CD4-positive, alpha-beta T cell treated with Interleukin-4 for 1 hour (primary cell): ENCODE measurements at regions not wholly inside any gene's neighbourhood (a gene's known extent, or its start where the extent isn't known, plus 50 kb on each side); places are given as distances from the start of the nearest gene placed in this dataset.

Source experiments
- DNase-seq, 2 donors: peaks; one replicate each; pipeline ENCODE4 v3.0.0-alpha.2; 2020 to 2022

DNA sequence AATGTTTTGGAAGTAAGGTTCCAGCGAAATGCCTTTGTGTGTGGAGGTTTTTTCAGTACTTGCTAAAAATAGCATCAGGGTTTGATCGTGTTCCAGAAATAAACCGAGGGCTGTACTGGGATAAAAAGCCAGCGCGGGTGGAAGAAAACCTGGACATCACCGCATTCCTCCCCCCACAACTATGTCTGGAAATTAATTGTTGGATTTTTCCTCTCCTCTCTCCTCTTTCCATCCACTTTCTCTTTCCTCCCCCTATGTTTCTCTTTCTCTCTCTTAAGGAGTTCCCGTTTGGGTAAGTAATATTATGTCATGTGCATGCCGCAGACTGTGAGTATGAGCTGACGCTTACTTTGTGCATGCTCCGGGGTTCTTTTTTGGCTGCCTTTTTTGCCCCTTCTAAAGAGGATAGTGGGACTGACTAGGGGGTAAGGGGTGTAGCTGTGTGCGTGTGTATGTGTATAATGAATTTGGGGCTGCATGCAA is 104.2 kb upstream of the HSD17B12 start:
- no peak for DNase-seq

DNA sequence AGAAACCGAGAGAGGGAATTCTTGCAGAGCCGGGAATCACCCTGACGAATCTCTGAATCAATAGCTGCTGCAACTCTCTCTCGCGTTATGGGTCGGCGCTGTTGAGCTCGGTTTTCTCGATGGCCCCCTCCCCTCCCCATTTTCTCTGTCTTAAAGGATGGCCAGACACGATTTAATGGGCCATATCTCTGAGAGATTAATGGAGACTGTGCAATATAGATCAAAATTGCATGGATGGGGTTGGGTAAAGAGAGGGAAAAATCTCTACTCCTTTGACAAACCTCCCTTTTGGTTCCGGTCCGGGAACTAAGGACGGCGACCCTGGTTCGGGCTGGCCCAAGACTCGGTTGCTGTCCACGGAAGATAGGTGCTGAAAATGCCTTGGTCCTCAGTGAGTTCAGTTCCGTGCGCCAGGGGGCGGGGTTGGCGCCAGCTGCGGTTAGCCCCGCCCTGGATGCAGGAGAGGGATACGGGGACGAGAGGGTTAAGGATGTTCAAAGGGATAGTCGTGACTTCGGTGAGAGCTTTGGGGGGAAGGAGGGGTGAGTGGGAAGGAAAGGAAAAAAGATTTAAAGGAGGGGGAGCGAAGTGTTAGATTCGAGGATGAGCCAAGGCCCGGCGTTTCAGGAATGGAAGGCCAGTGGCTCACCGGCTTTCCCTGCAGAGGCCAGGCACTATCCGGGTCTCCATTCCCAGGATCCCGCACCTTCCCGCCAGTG is 103.6 kb upstream of the HSD17B12 start:
- DNase-seq = peak in 1 of 2 donors; percentile 9

GRCh38 chr11:43577566-43578264 is 102.8 kb upstream of the HSD17B12 start:
- DNase-seq = no peak

DNA sequence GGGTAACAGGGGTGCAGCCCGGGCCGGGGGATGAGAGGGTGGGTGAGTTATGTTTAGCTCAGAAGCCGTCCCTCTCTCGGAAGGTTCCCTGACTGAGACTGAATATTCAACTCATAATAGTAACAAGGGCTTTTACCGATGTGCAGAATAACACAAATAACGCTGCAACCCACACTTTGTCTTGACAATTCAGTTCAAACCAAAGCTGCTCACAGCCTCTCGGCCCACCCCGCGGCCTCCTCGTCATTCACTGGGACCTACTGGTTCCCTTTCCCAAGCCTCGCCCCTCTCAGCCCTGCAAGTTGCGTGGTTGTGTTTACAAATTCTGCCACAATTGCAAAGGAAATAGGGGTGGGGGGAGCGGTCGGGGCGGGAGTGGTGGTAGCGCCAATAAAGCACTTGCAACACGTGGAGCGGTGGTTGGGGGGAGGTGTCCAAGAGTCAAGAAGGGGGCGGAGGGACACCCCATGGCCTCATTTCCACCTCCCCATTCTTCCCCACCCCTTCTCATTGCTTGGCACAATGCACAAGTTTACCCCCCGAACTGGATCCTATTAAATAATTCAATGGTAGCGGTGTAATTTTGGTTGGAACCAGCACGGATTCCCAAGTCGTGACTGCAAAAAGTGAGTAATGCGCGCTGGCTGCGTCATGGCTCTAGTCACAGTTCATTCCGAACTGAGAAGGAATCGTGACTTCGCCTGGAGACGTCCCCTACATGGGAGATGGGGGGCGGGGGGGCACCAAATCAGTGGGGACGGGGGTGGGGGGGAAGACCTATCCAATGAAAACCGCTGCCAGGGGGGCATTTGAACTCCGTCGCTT is 102.0 kb upstream of the HSD17B12 start:
- DNase-seq = no peak

- no peak for DNase-seq
These were observed 101.2 kb upstream of the HSD17B12 start for GRCh38 chr11:43579171-43579918.

GRCh38 chr11:43579919-43580276 is 100.6 kb upstream of the HSD17B12 start:
- DNase-seq = no peak

GRCh38 chr11:43580735-43581369 is 99.7 kb upstream of the HSD17B12 start:
- DNase-seq = no peak

DNA sequence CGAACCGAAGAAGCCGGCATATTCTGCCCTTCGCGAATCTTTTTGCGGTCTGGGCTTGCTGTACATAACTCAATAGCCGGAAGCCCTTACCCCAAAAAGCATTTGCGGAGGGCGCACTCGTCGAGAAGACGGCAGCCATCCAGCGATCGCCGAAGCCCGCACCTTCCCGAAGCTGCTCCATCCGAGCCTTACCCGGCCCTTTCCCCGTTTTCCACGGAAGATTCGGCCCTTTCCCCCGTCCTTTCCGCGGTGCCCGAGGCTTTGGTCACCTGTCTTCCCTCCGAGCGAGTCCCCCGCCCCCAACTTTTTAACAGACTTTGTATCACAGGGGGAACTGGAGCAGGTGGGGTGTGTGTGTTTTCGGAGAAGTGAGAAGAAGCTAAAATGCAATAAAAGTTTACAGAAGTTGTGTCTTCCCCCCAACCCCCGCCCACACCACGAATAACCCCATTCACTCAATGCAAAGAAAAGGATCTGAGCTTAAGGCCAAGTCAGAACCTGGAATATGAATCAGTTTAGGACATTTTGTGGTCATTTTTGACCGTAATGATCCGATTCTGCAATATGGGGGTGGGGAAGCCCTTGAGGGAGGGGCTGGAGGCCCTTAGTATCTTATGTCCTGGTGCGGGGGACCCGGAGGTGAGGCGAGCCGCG is 99.0 kb upstream of the HSD17B12 start:
- no peak for DNase-seq

GRCh38 chr11:43582024-43582862 is 98.3 kb upstream of the HSD17B12 start:
- DNase-seq = no peak

GRCh38 chr11:43582863-43583462 is 97.6 kb upstream of the HSD17B12 start:
- no peak for DNase-seq

DNA sequence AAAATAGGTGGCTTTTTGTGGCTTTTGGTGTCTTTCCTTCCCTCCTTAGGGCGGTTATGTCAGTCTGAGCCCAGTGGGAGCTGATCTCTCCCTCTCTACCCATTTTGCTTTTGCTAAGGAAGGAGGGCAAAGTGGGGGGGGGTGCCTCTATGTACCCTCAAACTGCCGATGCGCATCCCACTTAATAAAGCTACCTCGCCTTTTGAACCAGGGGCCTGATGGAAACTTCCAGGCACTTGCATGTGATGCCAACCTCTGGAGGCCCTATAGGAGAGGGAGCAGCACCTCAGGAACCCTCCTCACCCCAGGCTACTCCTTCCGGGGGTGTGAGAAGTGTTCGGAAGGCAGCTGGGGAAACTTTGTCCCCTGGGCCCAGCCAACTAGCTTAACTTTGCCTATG is 97.0 kb upstream of the HSD17B12 start:
- no peak for DNase-seq

- DNase-seq = no peak
These were observed 94.5 kb upstream of the HSD17B12 start for GRCh38 chr11:43585877-43586608.

DNA sequence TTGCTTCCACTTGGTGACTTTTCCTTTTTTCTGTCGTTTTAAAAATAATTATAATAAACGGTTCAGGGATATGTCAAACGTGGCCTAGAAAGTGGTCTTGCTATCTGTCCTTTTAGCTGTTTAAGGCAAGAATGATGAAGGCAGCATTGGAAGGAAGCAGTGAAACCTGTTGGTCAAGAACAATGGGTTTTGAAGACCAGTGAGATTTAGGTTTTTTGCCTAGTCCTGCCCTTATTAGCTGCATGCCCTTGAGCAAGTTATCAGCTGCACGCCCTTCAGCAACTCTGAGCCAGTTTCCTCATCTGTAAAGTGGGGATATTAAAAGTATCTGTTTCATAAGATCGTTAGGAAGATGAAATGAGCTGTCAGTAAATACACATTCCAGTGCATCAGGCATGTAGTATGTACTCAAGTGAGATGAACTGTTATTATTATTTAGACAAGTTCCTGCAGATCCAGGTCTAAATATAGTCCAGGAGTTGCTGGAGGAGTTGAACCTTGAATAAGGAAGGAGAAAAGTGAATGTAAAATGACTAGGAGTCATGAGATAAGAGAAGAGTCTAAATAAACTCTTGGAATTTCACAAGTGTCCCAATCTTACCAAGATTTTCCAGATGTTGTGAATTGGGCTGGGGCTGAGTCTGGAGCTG is 90.8 kb upstream of the HSD17B12 start:
- DNase-seq = no peak

DNA sequence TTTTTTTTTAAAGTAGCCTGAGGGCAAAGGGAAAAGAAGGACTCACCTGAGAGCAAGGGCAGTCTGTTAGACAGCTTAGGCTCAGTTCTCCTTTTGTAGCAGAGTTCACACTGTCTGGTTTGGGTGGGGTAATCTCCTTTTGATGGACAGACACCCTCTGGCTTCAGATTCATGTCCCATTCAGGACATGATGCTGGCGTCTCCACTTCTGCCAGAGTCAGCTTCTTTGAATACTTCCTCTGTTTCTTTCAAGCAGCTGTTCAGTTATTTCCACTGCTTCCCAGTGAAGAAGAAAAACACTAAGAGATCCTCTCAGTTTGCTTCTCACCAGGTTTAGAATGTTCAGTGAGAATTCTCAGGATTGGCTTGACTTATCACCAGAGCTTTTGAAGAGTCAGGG is 79.0 kb upstream of the HSD17B12 start:
- DNase-seq = no peak

GRCh38 chr11:43602670-43603069 is 77.9 kb upstream of the HSD17B12 start:
- DNase-seq = no peak

- no peak for DNase-seq
These were observed 66.3 kb upstream of the HSD17B12 start for GRCh38 chr11:43614214-43614613.

DNA sequence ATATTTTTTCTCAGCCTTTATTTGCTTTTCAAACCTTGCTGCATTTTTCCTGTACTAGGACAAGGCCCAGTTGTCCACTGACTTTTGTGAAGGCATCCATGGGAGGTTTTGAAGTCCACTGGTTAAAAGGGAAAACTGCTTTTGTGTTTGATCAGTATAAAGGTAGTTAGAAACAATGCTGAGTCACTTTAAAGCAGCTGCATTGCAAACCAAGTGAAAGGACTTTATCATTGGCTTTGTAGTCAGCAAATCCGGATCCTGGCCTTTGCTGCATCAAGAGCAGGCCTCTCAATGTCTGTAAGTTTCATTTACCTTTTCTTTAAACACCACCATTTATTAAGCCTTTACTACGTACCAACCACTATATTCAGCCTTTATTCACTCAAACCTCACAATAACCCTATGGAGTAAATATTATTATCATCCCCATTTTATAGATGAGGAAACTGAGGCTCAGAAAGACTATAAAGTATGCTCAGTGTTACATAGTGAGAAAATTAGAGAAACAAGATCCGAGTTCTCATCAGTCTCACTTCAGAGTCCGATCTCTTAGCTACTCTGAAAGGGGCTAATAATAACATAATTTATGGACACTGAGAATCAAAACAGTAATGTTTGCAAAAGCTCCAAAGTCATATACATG is 60.6 kb upstream of the HSD17B12 start:
- DNase-seq = no peak

- no peak for DNase-seq
These were observed 53.7 kb upstream of the HSD17B12 start for GRCh38 chr11:43626798-43627197.
